HEK293 (cell line): ENCODE measurements at regions not wholly inside any gene's neighbourhood (a gene's known extent, or its start where the extent isn't known, plus 50 kb on each side); places are given as distances from the start of the nearest gene placed in this dataset.

ENCODE experiments used
- CTCF ChIA-PET: fragments of 350-600 bp; formaldehyde crosslinking; extraction: SDS; loops from one replicate; lab custom pipeline; 2021; ENCODE audit warnings: antibody characterized with exemption; lab: Yijun Ruan, JAX
- POLR2A ChIA-PET: fragments of 300-600 bp; formaldehyde crosslinking; extraction: SDS; loops from one replicate; lab custom pipeline; 2020; ENCODE audit warnings: antibody characterized with exemption, inconsistent platforms; lab: Yijun Ruan, JAX
- H3K27ac ChIP-seq: fragments of 200-500 bp; sonication (Bioruptor generic); 2 replicates; pipeline ENCODE4 v1.5.1; 2014; ENCODE audit warnings: low read depth, low read length, control low read depth, inconsistent platforms; ENCODE audit errors: extremely low read depth
- H3K36me3 ChIP-seq, 2 experiments: fragments of 200-500 bp in 1 of 2; sonication (Bioruptor generic) in 1 of 2; 1 replicate in 1 of 2; 2 replicates in 1 of 2; pipeline ENCODE4 v1.5.1; 2014 to 2017; ENCODE audit warnings: inconsistent platforms in 2 of 2, low read length in 2 of 2; ENCODE audit not compliant: control insufficient read depth in 2 of 2, insufficient read depth in 1 of 2
- H3K4me1 ChIP-seq: fragments of 200-500 bp; sonication (Bioruptor generic); 2 replicates; pipeline ENCODE4 v1.5.1; 2014; ENCODE audit warnings: mild to moderate bottlenecking, low read length, inconsistent platforms; ENCODE audit not compliant: control insufficient read depth, insufficient read depth
- H3K4me3 ChIP-seq: 2 replicates; pipeline ENCODE4 v1.5.1; 2011; ENCODE audit warnings: low read depth, mild to moderate bottlenecking, control low read depth, low read length, moderate library complexity
- H3K9me3 ChIP-seq: fragments of 200-500 bp; sonication (Bioruptor generic); 2 replicates; pipeline ENCODE4 v1.5.1; 2014; ENCODE audit warnings: low read depth, low read length, inconsistent platforms; ENCODE audit not compliant: control insufficient read depth, insufficient read depth
- BCL11B ChIP-seq: fragments of 450-650 bp; formaldehyde crosslinking; IDR thresholded peaks from 2 replicates; pipeline ENCODE4 v1.5.1; 2016; ENCODE audit warnings: low read depth, missing biosample characterization, missing genetic modification characterization
- FEZF1 ChIP-seq: fragments of 450-650 bp; formaldehyde crosslinking; IDR thresholded peaks from 2 replicates; pipeline ENCODE4 v1.5.1; 2016; ENCODE audit warnings: missing biosample characterization, missing genetic modification characterization
- GLIS1 ChIP-seq: fragments of 450-650 bp; formaldehyde crosslinking; IDR thresholded peaks from 2 replicates; pipeline ENCODE4 v1.5.1; 2016; ENCODE audit warnings: missing biosample characterization, missing genetic modification characterization
- SALL2 ChIP-seq: fragments of 450-650 bp; formaldehyde crosslinking; IDR thresholded peaks from 2 replicates; pipeline ENCODE4 v1.5.0; 2017; ENCODE audit warnings: missing biosample characterization, mild to moderate bottlenecking, missing genetic modification characterization, borderline replicate concordance
- SCRT1 ChIP-seq: fragments of 450-650 bp; formaldehyde crosslinking; IDR thresholded peaks from 2 replicates; pipeline ENCODE4 v1.5.1; 2016; ENCODE audit warnings: missing biosample characterization, missing genetic modification characterization, borderline replicate concordance
- SCRT2 ChIP-seq: fragments of 450-650 bp; formaldehyde crosslinking; IDR thresholded peaks from 2 replicates; pipeline ENCODE4 v1.5.1; 2016; ENCODE audit warnings: missing biosample characterization, missing genetic modification characterization
- TCF7L2 ChIP-seq: IDR thresholded peaks from 2 replicates; pipeline ENCODE4 v1.6.1; 2011; ENCODE audit warnings: low read depth, mild to moderate bottlenecking, inconsistent platforms, low read length, moderate library complexity, borderline replicate concordance
- ZFP3 ChIP-seq: fragments of 450-650 bp; formaldehyde crosslinking; IDR thresholded peaks from 2 replicates; pipeline ENCODE4 v1.5.1; 2016; ENCODE audit warnings: low read depth, missing biosample characterization, missing genetic modification characterization
- ZNF112 ChIP-seq: fragments of 450-650 bp; formaldehyde crosslinking; IDR thresholded peaks from 2 replicates; pipeline ENCODE4 v1.5.0; 2017; ENCODE audit warnings: missing biosample characterization, missing genetic modification characterization
- ZNF140 ChIP-seq: fragments of 450-650 bp; formaldehyde crosslinking; IDR thresholded peaks from 2 replicates; pipeline ENCODE4 v1.5.1; 2016; ENCODE audit warnings: missing biosample characterization, missing genetic modification characterization
- ZNF148 ChIP-seq: fragments of 450-650 bp; formaldehyde crosslinking; IDR thresholded peaks from 2 replicates; pipeline ENCODE4 v1.5.0; 2017; ENCODE audit warnings: missing biosample characterization, missing genetic modification characterization, borderline replicate concordance
- ZNF184 ChIP-seq: fragments of 450-650 bp; IDR thresholded peaks from 2 replicates; pipeline ENCODE4 v1.5.1; 2018; ENCODE audit warnings: missing biosample characterization, mild to moderate bottlenecking, missing genetic modification characterization
- ZNF362 ChIP-seq: fragments of 450-650 bp; formaldehyde crosslinking; IDR thresholded peaks from 2 replicates; pipeline ENCODE4 v1.5.1; 2016; ENCODE audit warnings: missing biosample characterization, missing genetic modification characterization
- ZNF394 ChIP-seq: fragments of 450-650 bp; formaldehyde crosslinking; IDR thresholded peaks from 2 replicates; pipeline ENCODE4 v1.5.1; 2016; ENCODE audit warnings: missing biosample characterization, missing genetic modification characterization, mild to moderate bottlenecking, moderate library complexity, borderline replicate concordance
- ZNF423 ChIP-seq: fragments of 450-650 bp; formaldehyde crosslinking; IDR thresholded peaks from 2 replicates; pipeline ENCODE4 v1.5.1; 2016; ENCODE audit warnings: missing biosample characterization, missing genetic modification characterization
- ZNF510 ChIP-seq: fragments of 450-650 bp; formaldehyde crosslinking; IDR thresholded peaks from 2 replicates; pipeline ENCODE4 v1.5.1; 2018; ENCODE audit warnings: mild to moderate bottlenecking, missing genetic modification characterization, missing biosample characterization; ENCODE audit not compliant: insufficient replicate concordance
- ZNF645 ChIP-seq: fragments of 450-650 bp; formaldehyde crosslinking; IDR thresholded peaks from 2 replicates; pipeline ENCODE4; 2016; ENCODE audit warnings: missing biosample characterization, missing genetic modification characterization
- ZNF660 ChIP-seq: fragments of 450-650 bp; IDR thresholded peaks from 2 replicates; pipeline ENCODE4 v1.5.1; 2018; ENCODE audit warnings: missing biosample characterization, mild to moderate bottlenecking, missing genetic modification characterization
- ZNF792 ChIP-seq: fragments of 450-650 bp; formaldehyde crosslinking; IDR thresholded peaks from 2 replicates; pipeline ENCODE4 v1.5.1; 2016; ENCODE audit warnings: missing biosample characterization, missing genetic modification characterization
- ZNF837 ChIP-seq: fragments of 450-650 bp; formaldehyde crosslinking; IDR thresholded peaks from 2 replicates; pipeline ENCODE4 v1.5.1; 2016; ENCODE audit warnings: missing biosample characterization, missing genetic modification characterization
- ZSCAN5A ChIP-seq: fragments of 450-650 bp; formaldehyde crosslinking; IDR thresholded peaks from 2 replicates; pipeline ENCODE4 v1.5.1; 2016; ENCODE audit warnings: missing biosample characterization, missing genetic modification characterization

GRCh38 chr7:89584896-89585295, 569.4 kb upstream of the STEAP1 start:
- CTCF ChIA-PET = no interaction called here
- TF ChIP-seq SCRT1 (tag by site-specific recombination) = no peak
- TF ChIP-seq GLIS1 (tag by site-specific recombination) = no peak
- no peak for TF ChIP-seq FEZF1
- TF ChIP-seq SCRT2 = no peak
- TF ChIP-seq ZNF792 (tag by site-specific recombination) = no peak
- TF ChIP-seq ZNF148 (tag by site-specific recombination) = no peak
- no peak overlapping the region for H3K4me3 ChIP-seq
- no peaks in the 10 kb centered on the region for H3K9me3 ChIP-seq
- H3K4me1 ChIP-seq = no peaks in the 10 kb centered on the region
- H3K27ac ChIP-seq = no peak overlapping the region
- POLR2A ChIA-PET = no interaction called here
- H3K36me3 ChIP-seq = no peaks in the 10 kb centered on the region

- POLR2A ChIA-PET = no interaction called here
- Histone ChIP-seq H3K36me3 (no peaks in the 10 kb centered on the region), H3K27ac (no peak overlapping the region), H3K4me3 (no peak overlapping the region), H3K4me1 (no peaks in the 10 kb centered on the region), H3K9me3 (no peaks in the 10 kb centered on the region)
- CTCF ChIA-PET = no interaction called here
- TF ChIP-seq ZNF660 (tag by site-specific recombination) (no peak), TCF7L2 (no peak), BCL11B (tag by site-specific recombination) (no peak), ZNF394 (tag by site-specific recombination) (no peak), ZNF837 (tag by site-specific recombination) (no peak)
These were observed 561.1 kb upstream of the STEAP1 start for GRCh38 chr7:89593125-89593524.

- no peaks in the 10 kb centered on the region for H3K36me3 ChIP-seq
- H3K9me3 ChIP-seq = no peaks in the 10 kb centered on the region
- TF ChIP-seq ZNF112 (tag by site-specific recombination) (no peak), ZNF140 (no peak), ZNF510 (no peak), ZNF645 (tag by site-specific recombination) (no peak), ZNF423 (tag by site-specific recombination) (no peak)
- no peak overlapping the region for H3K27ac ChIP-seq
- H3K4me3 ChIP-seq = no peak overlapping the region
- POLR2A ChIA-PET = no interaction called here
- CTCF ChIA-PET = no interaction called here
- H3K4me1 ChIP-seq = no peaks in the 10 kb centered on the region
These were observed 551.3 kb upstream of the STEAP1 start for GRCh38 chr7:89602984-89603383.

- no peaks in the 10 kb centered on the region for H3K36me3 ChIP-seq
- POLR2A ChIA-PET = no interaction called here
- no peak overlapping the region for H3K27ac ChIP-seq
- H3K4me3 ChIP-seq = no peak overlapping the region
- CTCF ChIA-PET = no interaction called here
- H3K4me1 ChIP-seq = no peaks in the 10 kb centered on the region; the same call in 1 of the 2 replicates
- no peaks in the 10 kb centered on the region for H3K9me3 ChIP-seq
- TF ChIP-seq ZSCAN5A (tag by site-specific recombination) = no peak
- TF ChIP-seq ZNF362 (tag by site-specific recombination) = no peak
- no peak for TF ChIP-seq SALL2 (tag by site-specific recombination)
- TF ChIP-seq ZNF184 (tag by site-specific recombination) = no peak
- TF ChIP-seq ZFP3 (tag by site-specific recombination) = no peak
- TF ChIP-seq ZNF645 (tag by site-specific recombination) = no peak
These were observed 548.9 kb upstream of the STEAP1 start for GRCh38 chr7:89605362-89605761.
